H9 (cell line): ENCODE measurements at regions not wholly inside any gene's neighbourhood (a gene's known extent, or its start where the extent isn't known, plus 50 kb on each side); places are given as distances from the start of the nearest gene placed in this dataset.

Source experiments
- DNase-seq: peaks from one replicate; pipeline ENCODE4 v3.0.0-alpha.2; 2017
- H2AFZ ChIP-seq: one replicate; pipeline ENCODE4 v1.6.1; 2013; ENCODE audit warnings: mild to moderate bottlenecking, low read length, control low read depth, moderate library complexity
- H2AK5ac ChIP-seq: 2 replicates; pipeline ENCODE4 v1.6.1; 2013; ENCODE audit warnings: low read length, control low read depth, mixed read lengths; ENCODE audit not compliant: insufficient read length
- H2BK120ac ChIP-seq: one replicate; pipeline ENCODE4 v1.6.1; 2013; ENCODE audit warnings: low read depth, mild to moderate bottlenecking, low read length, control low read depth, inconsistent platforms; ENCODE audit not compliant: poor library complexity, severe bottlenecking
- H2BK12ac ChIP-seq: 2 replicates; pipeline ENCODE4 v1.6.1; 2013; ENCODE audit warnings: low read length, control low read depth, mixed read lengths, low read depth; ENCODE audit not compliant: insufficient read length
- H2BK15ac ChIP-seq: 2 replicates; pipeline ENCODE4 v1.6.1; 2013; ENCODE audit warnings: low read depth, low read length, control low read depth
- H2BK20ac ChIP-seq: one replicate; pipeline ENCODE4 v1.6.1; 2013; ENCODE audit warnings: low read depth, mild to moderate bottlenecking, low read length, control low read depth, inconsistent platforms; ENCODE audit not compliant: poor library complexity, severe bottlenecking
- H2BK5ac ChIP-seq: 2 replicates; pipeline ENCODE4 v1.6.1; 2013; ENCODE audit warnings: low read length, control low read depth, mixed read lengths; ENCODE audit not compliant: insufficient read length
- H3K14ac ChIP-seq: 2 replicates; pipeline ENCODE4 v1.6.1; 2013; ENCODE audit warnings: low read length, control low read depth; ENCODE audit not compliant: insufficient read depth
- H3K18ac ChIP-seq: 2 replicates; pipeline ENCODE4 v1.6.1; 2013; ENCODE audit warnings: low read depth, mild to moderate bottlenecking, mixed read lengths, low read length, control low read depth; ENCODE audit not compliant: insufficient read length
- H3K23ac ChIP-seq: 2 replicates; pipeline ENCODE4 v1.6.1; 2013; ENCODE audit warnings: low read length, control low read depth, mixed read lengths, low read depth; ENCODE audit not compliant: insufficient read length
- H3K23me2 ChIP-seq: 2 replicates; pipeline ENCODE4 v1.6.1; 2013; ENCODE audit warnings: low read depth, mild to moderate bottlenecking, mixed read lengths, low read length, control low read depth; ENCODE audit not compliant: insufficient read length, poor library complexity, severe bottlenecking
- H3K27ac ChIP-seq: 2 replicates; pipeline ENCODE4 v1.5.1; 2013; ENCODE audit warnings: low read length, control low read depth, mixed read lengths, low read depth; ENCODE audit not compliant: insufficient read length
- H3K27me3 ChIP-seq: 2 replicates; pipeline ENCODE4 v1.6.1; 2013; ENCODE audit warnings: low read length, control low read depth, inconsistent platforms; ENCODE audit not compliant: insufficient read depth
- H3K4ac ChIP-seq: 2 replicates; pipeline ENCODE4 v1.6.1; 2013; ENCODE audit warnings: low read depth, mild to moderate bottlenecking, control low read depth, inconsistent platforms, low read length, moderate library complexity
- H3K4me1 ChIP-seq: 2 replicates; pipeline ENCODE4 v1.6.1; 2013; ENCODE audit warnings: low read length, control low read depth, inconsistent platforms; ENCODE audit not compliant: insufficient read depth
- H3K4me2 ChIP-seq: 2 replicates; pipeline ENCODE4 v1.6.1; 2013; ENCODE audit warnings: low read length, control low read depth, mixed read lengths; ENCODE audit not compliant: insufficient read length, insufficient read depth
- H3K56ac ChIP-seq: 2 replicates; pipeline ENCODE4 v1.6.1; 2013; ENCODE audit warnings: low read depth, mild to moderate bottlenecking, mixed read lengths, low read length, control low read depth; ENCODE audit not compliant: insufficient read length
- H3K79me1 ChIP-seq: 2 replicates; pipeline ENCODE4 v1.6.1; 2013; ENCODE audit warnings: low read depth, mild to moderate bottlenecking, moderate library complexity, low read length, control low read depth, inconsistent platforms; ENCODE audit not compliant: insufficient read depth, poor library complexity, severe bottlenecking
- H3K79me2 ChIP-seq: 2 replicates; pipeline ENCODE4 v1.6.1; 2013; ENCODE audit warnings: low read length, control low read depth, inconsistent platforms; ENCODE audit not compliant: insufficient read depth
- H3K9ac ChIP-seq: 2 replicates; pipeline ENCODE4 v1.6.1; 2013; ENCODE audit warnings: low read length, control low read depth, mixed read lengths; ENCODE audit not compliant: insufficient read length; ENCODE audit errors: extremely low read depth
- H3K9me3 ChIP-seq: one replicate; pipeline ENCODE4 v1.6.1; 2013; ENCODE audit warnings: low read depth, low read length, inconsistent platforms; ENCODE audit not compliant: control insufficient read depth
- H3T11ph ChIP-seq: one replicate; pipeline ENCODE4 v1.6.1; 2013; ENCODE audit warnings: mild to moderate bottlenecking, low read length, control low read depth, inconsistent platforms
- H4K20me1 ChIP-seq: one replicate; pipeline ENCODE4 v1.6.1; 2013; ENCODE audit not compliant: control insufficient read depth, insufficient read length, insufficient read depth
- H4K5ac ChIP-seq: 2 replicates; pipeline ENCODE4 v1.6.1; 2013; ENCODE audit warnings: low read depth, mild to moderate bottlenecking, mixed read lengths, low read length, control low read depth; ENCODE audit not compliant: insufficient read length
- H4K8ac ChIP-seq: replicated peaks from 2 replicates; pipeline ENCODE4 v1.6.1; 2013; ENCODE audit warnings: low read length, control low read depth, mixed read lengths, low read depth; ENCODE audit not compliant: insufficient read length
- H4K91ac ChIP-seq: 2 replicates; pipeline ENCODE4 v1.6.1; 2013; ENCODE audit warnings: low read depth, mild to moderate bottlenecking, moderate library complexity, mixed read lengths, low read length, control low read depth; ENCODE audit not compliant: insufficient read length
- H3K27ac Mint-ChIP-seq, 3 experiments: 2 replicates in 2 of 3; 3 replicates in 1 of 3; pipeline ENCODE4 v1.8.0; 2020 to 2021; ENCODE audit warnings: mixed read lengths in 3 of 3, mild to moderate bottlenecking in 1 of 3, moderate library complexity in 1 of 3
- H3K27me3 Mint-ChIP-seq: 2 replicates; pipeline ENCODE4 v1.8.0; 2021; ENCODE audit warnings: low read depth, mild to moderate bottlenecking, moderate library complexity, mixed read lengths
- H3K36me3 Mint-ChIP-seq, 3 experiments: 2 replicates in 2 of 3; 3 replicates in 1 of 3; pipeline ENCODE4 v1.8.0; 2020 to 2021; ENCODE audit warnings: low read depth in 3 of 3, mixed read lengths in 3 of 3; ENCODE audit not compliant: insufficient read depth in 1 of 3
- H3K4me1 Mint-ChIP-seq, 2 experiments: 2 replicates each; pipeline ENCODE4 v1.8.0; 2020; ENCODE audit warnings: mixed read lengths in 2 of 2
- H3K4me3 Mint-ChIP-seq, 2 experiments: 2 replicates in 1 of 2; 3 replicates in 1 of 2; pipeline ENCODE4 v1.8.0; 2020 to 2021; ENCODE audit warnings: mild to moderate bottlenecking in 2 of 2, mixed read lengths in 2 of 2, moderate library complexity in 1 of 2
- H3K9me3 Mint-ChIP-seq, 2 experiments: 2 replicates in 1 of 2; 3 replicates in 1 of 2; pipeline ENCODE4 v1.8.0; 2020; ENCODE audit warnings: mild to moderate bottlenecking in 2 of 2, mixed read lengths in 2 of 2, moderate library complexity in 1 of 2
- CTCF ChIP-seq: fragments of 200-600 bp; sonication (generic); conservative IDR thresholded peaks from 3 replicates; pipeline ENCODE4 v1.8.0; 2021; ENCODE audit warnings: antibody characterized with exemption, mild to moderate bottlenecking

GRCh38 chr18:2169656-2170055 is 401.6 kb downstream of the METTL4 start:
- Histone ChIP-seq H2BK15ac (no peak overlapping the region), H3K23me2 (no peaks in the 10 kb centered on the region), H4K5ac (no peak overlapping the region), H4K8ac (no peak overlapping the region), H3K4me1 (peaks cover 3% of the 10 kb centered on the region; the same call in 1 of the 2 replicates), H2BK5ac (no peak overlapping the region), H3K9me3 (no peaks in the 10 kb centered on the region), H3K23ac (no peak overlapping the region), H2BK20ac (no peak overlapping the region), H2AK5ac (no peak overlapping the region), H3K18ac (no peak overlapping the region), H3K14ac (no peak overlapping the region), H3K79me1 (no peaks in the 10 kb centered on the region), H3K4ac (no peak overlapping the region), H3K4me2 (no peak overlapping the region), H2BK120ac (no peak overlapping the region), H3K27me3 (no peaks in the 10 kb centered on the region), H2AFZ (no peak overlapping the region), H4K20me1 (no peaks in the 10 kb centered on the region), H3T11ph (no peak overlapping the region), H3K79me2 (no peaks in the 10 kb centered on the region), H3K9ac (no peak overlapping the region), H4K91ac (no peak overlapping the region), H3K56ac (no peak overlapping the region), H2BK12ac (no peak overlapping the region), H3K27ac (no peak overlapping the region)
- Mint-ChIP-seq H3K27me3 (no peaks in the 10 kb centered on the region; the same call in 1 of the 2 replicates), H3K9me3 (peaks cover 4 to 23% of the 10 kb centered on the region in 2 experiments; a peak in 4 of 5 replicates), H3K4me3 (no peak overlapping the region), H3K36me3 (peaks cover 4 to 16% (median 6%) of the 10 kb centered on the region in 3 experiments; a peak in 5 of 7 replicates), H3K4me1 (peaks cover 2 to 7% of the 10 kb centered on the region in 2 experiments; a peak in 2 of 4 replicates), H3K27ac (no peak overlapping the region)
- TF ChIP-seq CTCF, result no peak
- no peak for DNase-seq
